ENCODE measurements at regions not wholly inside any gene's neighbourhood (a gene's known extent, or its start where the extent isn't known, plus 50 kb on each side); places are given as distances from the start of the nearest gene placed in this dataset.

GRCh38 chr7:25536851-25537250 is 308.6 kb upstream of the NPVF start:
- Histone ChIP-seq H3K9me3 (no peaks in the 10 kb centered on the region), H3K4me3 (ENCODE audit: low read depth in 1 of 2, low read length in 1 of 2) (no peak overlapping the region), H3K4me1 (ENCODE audit: control insufficient read depth in 1 of 2, insufficient read depth in 1 of 2, low read depth in 1 of 2, low read length in 1 of 2) (no peaks in the 10 kb centered on the region), H3K27me3 (no peaks in the 10 kb centered on the region), H3K27ac (no peak overlapping the region), H3K36me3 (no peaks in the 10 kb centered on the region)
- no peak for TF ChIP-seq CTCF (IDR thresholded peaks at IDR 0.05)

- no peak for TF ChIP-seq CTCF (IDR thresholded peaks at IDR 0.05)
- no peaks in the 10 kb centered on the region for H3K36me3 ChIP-seq
These were observed 309.5 kb upstream of the NPVF start for GRCh38 chr7:25537662-25538375.

GRCh38 chr7:25541094-25541821 is 313.0 kb upstream of the NPVF start:
- no peaks in the 10 kb centered on the region for H3K27me3 ChIP-seq
- H3K27ac ChIP-seq = no peak overlapping the region
- H3K4me3 ChIP-seq (ENCODE audit: low read depth in 1 of 2, low read length in 1 of 2) = no peak overlapping the region
- H3K9me3 ChIP-seq = no peaks in the 10 kb centered on the region
- no peaks in the 10 kb centered on the region for H3K4me1 ChIP-seq (ENCODE audit: control insufficient read depth in 1 of 2, insufficient read depth in 1 of 2, low read depth in 1 of 2, low read length in 1 of 2)
- no peaks in the 10 kb centered on the region for H3K36me3 ChIP-seq
- no peak for TF ChIP-seq CTCF (IDR thresholded peaks at IDR 0.05)

More at GRCh38 chr7:25537662-25538375, 309.5 kb upstream of the NPVF start:
- H3K9me3 ChIP-seq = no peaks in the 10 kb centered on the region
- no peak overlapping the region for H3K4me3 ChIP-seq (ENCODE audit: low read depth in 1 of 2, low read length in 1 of 2)
- H3K27me3 ChIP-seq = no peaks in the 10 kb centered on the region
- H3K4me1 ChIP-seq (ENCODE audit: control insufficient read depth in 1 of 2, insufficient read depth in 1 of 2, low read depth in 1 of 2, low read length in 1 of 2) = no peaks in the 10 kb centered on the region
- H3K27ac ChIP-seq = no peak overlapping the region

GRCh38 chr7:25541877-25542276 is 313.6 kb upstream of the NPVF start:
- H3K4me3 ChIP-seq (ENCODE audit: low read depth in 1 of 2, low read length in 1 of 2) = no peak overlapping the region
- no peaks in the 10 kb centered on the region for H3K4me1 ChIP-seq (ENCODE audit: control insufficient read depth in 1 of 2, insufficient read depth in 1 of 2, low read depth in 1 of 2, low read length in 1 of 2)
- no peak for TF ChIP-seq CTCF (IDR thresholded peaks at IDR 0.05)
- no peaks in the 10 kb centered on the region for H3K9me3 ChIP-seq
- no peaks in the 10 kb centered on the region for H3K36me3 ChIP-seq
- no peaks in the 10 kb centered on the region for H3K27me3 ChIP-seq
- H3K27ac ChIP-seq = no peak overlapping the region

GRCh38 chr7:25543210-25543609 is 314.9 kb upstream of the NPVF start:
- Histone ChIP-seq H3K4me3 (ENCODE audit: low read depth in 1 of 2, low read length in 1 of 2) (no peak overlapping the region), H3K36me3 (no peaks in the 10 kb centered on the region), H3K4me1 (ENCODE audit: control insufficient read depth in 1 of 2, insufficient read depth in 1 of 2, low read depth in 1 of 2, low read length in 1 of 2) (no peaks in the 10 kb centered on the region), H3K27ac (no peak overlapping the region), H3K27me3 (no peaks in the 10 kb centered on the region), H3K9me3 (no peaks in the 10 kb centered on the region)
- TF ChIP-seq CTCF (IDR thresholded peaks at IDR 0.05) = no peak

Data from neutrophil (primary cell).